ENCODE measurements at regions not wholly inside any gene's neighbourhood (a gene's known extent, or its start where the extent isn't known, plus 50 kb on each side); places are given as distances from the start of the nearest gene placed in this dataset.

GRCh38 chr11:19520681-19521080 is 192.0 kb upstream of the NAV2 start:
- no peak for TF ChIP-seq GATA2 (IDR thresholded peaks at IDR 0.05; ENCODE audit: insufficient read depth, insufficient read length, low read depth, low read length)
- no peak for TF ChIP-seq POLR2A (IDR thresholded peaks at IDR 0.05; ENCODE audit: low read depth, low read length)
- no peak for TF ChIP-seq CTCF (IDR thresholded peaks at IDR 0.05; ENCODE audit: extremely low read depth in 1 of 2, insufficient read depth in 1 of 2, low read depth in 1 of 2, low read length in 2 of 2)
- no peak for TF ChIP-seq POLR2AphosphoS5 (IDR thresholded peaks at IDR 0.05; ENCODE audit: insufficient read depth, low read depth, low read length)
- no peak for TF ChIP-seq MAX (IDR thresholded peaks at IDR 0.05; ENCODE audit: insufficient read depth, insufficient read length)
- TF ChIP-seq MYC (IDR thresholded peaks at IDR 0.05; ENCODE audit: low read depth, low read length) = no peak

Measured in endothelial cell of umbilical vein (primary cell).